Stimulated activated naive CD4-positive, alpha-beta T cell treated with Interleukin-2 at 50 U/mL for 16 hours (primary cell): ENCODE measurements at regions not wholly inside any gene's neighbourhood (a gene's known extent, or its start where the extent isn't known, plus 50 kb on each side); places are given as distances from the start of the nearest gene placed in this dataset.

Source experiments
- DNase-seq: peaks from one replicate; lab custom pipeline; 2025; lab: John Stamatoyannopoulos, UW

DNA sequence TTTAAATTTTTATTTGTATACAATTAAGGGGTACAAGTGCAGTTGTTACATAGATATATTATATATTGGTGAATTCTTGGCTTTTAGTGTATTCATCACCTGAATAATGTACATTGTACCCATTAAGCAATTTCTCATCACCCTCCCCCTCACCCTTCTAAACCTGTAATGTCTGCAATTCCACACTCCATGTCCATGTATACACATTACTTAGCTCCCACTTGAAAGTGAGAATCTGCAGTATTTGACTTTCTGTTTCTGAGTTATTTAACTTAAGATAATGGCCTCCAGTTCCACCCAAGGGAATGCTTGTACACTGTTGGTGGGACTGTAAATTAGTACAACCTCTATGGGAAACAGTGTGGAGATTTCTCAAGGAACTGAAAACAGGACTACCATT is 383.2 kb upstream of the KCNMB2 start:
- no peak for DNase-seq

DNA sequence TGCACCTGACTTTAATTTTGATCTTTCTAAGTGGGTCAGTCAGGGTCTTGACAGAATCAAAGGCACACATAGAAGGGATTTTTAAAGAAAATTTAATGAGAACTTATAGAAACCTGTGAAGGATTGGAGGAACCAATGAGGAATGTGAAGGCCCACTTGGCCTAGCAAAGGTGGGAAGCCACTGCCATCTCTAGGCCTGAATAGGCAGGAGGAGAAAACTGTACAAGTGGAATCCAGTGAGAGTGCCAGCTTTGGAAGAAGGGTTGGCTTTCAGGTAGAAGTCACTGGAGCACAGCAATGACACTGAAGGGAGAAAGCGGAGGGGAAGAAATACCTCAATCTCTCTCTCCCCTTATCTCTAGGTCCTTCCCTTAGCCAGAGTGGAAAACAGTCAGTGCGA is 380.7 kb upstream of the KCNMB2 start:
- no peak for DNase-seq

DNA sequence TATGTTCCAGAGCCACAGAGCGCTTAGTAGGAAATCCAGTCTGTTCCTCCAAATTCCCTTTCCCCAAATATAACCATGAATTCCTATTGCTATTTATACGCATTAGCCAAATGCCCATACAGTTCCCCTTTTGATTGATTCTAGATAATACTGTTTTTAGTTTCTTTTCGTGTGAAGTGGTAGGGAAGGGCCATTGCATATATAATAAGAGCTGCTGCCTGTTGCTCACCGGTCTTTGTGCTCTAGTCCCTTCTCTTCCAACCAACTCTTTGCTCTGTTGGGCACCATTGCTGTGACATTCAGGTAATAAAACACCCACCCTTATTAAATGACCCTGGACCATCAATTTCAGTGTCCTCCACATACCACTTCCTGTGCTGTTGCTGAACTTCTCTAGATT is 379.9 kb upstream of the KCNMB2 start:
- DNase-seq, result no peak

- DNase-seq, result no peak
Observed at GRCh38 chr3:178159691-178160220, 376.5 kb upstream of the KCNMB2 start.

GRCh38 chr3:178169421-178169820 is 366.8 kb upstream of the KCNMB2 start:
- DNase-seq, result no peak

DNA sequence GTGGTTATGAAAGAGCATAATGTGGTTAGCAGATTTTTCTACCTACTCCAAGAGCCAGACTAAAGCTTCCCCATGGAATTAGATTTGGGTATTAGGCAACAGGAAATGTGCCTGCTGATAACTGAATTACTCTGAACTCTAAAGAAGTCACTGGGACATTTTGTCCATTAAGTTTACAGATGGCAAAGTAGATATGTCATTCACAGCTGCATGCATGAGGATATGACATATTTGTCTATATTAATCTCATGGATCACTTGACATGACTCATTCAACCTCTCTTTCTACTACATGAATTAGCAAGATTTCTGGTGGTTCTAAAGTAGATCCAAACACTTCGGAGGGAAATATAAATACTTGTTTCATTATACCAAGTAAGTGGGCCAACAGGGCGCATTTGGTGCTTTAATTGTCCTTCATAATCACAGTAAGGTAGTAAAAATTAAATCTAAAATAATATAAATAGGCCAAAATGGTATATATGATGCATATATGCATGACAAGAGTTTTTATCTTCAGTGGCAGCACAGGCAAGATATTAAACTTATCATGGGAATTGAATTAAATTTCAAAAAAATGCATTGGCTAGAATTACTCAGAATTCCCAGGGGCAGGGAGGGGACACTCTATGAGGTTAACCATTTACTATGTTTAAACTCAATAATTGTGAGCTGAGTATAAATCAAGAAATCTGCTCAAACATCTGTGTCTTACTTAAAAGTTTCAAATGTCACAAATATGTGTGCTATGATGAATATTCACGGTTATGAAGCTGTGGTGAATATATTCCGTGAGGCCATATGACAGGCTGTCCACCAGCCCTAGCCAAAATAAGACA is 365.3 kb upstream of the KCNMB2 start:
- no peak for DNase-seq

GRCh38 chr3:178172121-178172520 is 364.1 kb upstream of the KCNMB2 start:
- no peak for DNase-seq

GRCh38 chr3:178174201-178174915 is 361.9 kb upstream of the KCNMB2 start:
- no peak for DNase-seq

DNA sequence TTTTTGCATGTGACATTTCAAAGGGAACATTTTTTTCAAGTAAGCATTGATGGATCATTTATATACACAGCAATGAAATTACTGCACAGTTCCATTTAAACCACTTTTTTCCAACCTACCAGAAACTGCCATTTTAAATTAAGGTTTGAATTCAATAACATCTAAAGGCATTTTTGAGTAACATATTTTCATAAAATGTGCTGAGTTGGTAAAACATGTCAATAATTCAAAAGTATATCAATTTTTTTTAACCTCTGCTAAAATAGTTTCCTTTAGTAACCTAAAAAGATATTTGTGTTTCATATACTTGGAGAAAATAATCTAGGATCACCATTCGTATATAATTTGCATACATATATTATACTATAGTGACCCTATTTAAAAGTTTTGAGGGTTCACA is 355.1 kb upstream of the KCNMB2 start:
- DNase-seq, result no peak

DNA sequence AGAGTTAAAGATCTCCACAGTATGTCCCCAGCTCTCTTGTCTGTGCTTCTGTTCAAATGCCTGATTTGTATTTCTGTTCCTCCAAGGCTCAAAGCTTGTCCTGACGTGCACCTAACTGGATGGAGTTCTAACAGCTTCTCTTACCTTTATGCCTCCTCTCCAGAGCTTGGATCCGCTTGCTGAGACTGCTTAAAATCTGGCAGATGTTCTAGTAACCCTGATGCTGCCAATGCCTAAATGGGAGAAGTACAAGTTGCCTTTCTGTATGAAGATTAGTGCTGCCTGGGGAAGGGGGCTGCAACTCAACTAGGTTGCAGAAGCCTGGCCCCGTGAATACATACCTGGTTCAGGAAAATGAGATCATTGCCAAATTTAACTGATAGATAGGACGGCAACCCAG is 354.5 kb upstream of the KCNMB2 start:
- DNase-seq, result no peak

DNA sequence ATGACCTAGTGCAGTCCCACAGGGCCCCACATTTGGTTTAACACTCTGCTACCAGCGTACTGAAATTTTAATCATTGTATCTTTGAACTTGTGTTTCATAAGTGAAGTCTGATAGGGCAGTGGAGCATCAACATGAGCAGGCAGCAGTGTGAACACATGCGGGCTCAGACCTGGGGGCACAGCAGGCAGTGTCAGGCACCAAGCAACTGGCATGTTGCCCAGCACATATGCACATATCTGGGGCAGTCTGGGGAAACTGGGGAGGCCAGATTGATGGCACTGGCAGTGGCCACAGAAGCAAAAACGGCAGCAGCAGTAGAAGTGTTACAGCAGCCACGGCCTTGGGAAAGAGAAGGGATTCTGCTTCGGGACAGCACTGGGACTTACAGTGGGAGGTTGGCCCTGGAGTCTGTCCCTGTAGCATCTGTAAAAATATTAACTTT is 353.9 kb upstream of the KCNMB2 start:
- DNase-seq, result no peak

GRCh38 chr3:178184833-178185232 is 351.4 kb upstream of the KCNMB2 start:
- DNase-seq, result no peak

- no peak for DNase-seq
Observed at GRCh38 chr3:178186666-178187065, 349.6 kb upstream of the KCNMB2 start.

DNA sequence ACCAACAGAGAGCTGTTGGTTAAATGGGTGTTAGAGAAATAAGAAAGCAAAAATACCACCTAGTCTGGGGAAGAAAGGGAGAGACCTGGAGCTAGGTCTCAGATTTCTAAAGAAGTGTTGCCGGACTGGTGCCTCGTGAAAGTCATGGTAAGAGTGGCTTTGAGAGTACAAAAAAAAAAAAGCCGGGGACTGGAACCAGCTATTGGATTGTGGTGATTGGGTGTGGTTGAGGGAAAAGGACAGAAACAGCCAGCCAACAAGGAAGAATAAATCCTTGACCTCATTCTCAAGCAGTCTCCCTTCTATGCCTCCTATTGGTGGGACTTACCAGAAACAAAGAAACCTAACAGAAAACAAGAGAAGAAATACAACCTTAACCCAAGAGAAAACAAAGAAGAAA is 346.4 kb upstream of the KCNMB2 start:
- DNase-seq, result no peak

GRCh38 chr3:178193846-178194245 is 342.4 kb upstream of the KCNMB2 start:
- DNase-seq, result no peak

DNA sequence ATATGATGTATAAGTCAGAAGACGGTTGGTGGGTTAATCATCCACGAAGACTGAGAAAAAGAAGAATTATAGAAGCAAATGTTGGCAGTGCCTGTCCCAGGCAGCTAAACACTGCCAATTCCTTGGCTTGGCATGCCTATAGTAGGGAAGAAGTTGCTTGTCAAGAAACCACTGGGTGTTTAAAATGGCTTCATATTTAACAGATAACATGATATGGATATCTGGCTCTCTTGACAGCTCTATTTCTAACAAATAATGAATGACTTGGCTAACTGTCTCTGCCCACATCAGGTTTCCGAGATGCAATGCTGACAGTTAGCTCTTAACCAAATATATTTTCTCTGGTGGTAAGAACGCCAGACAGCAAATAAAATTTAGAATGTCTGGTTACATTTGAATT is 341.7 kb upstream of the KCNMB2 start:
- no peak for DNase-seq

- DNase-seq, result no peak
Observed at GRCh38 chr3:178195824-178196223, 340.4 kb upstream of the KCNMB2 start.

GRCh38 chr3:178198329-178198728 is 337.9 kb upstream of the KCNMB2 start:
- no peak for DNase-seq

DNA sequence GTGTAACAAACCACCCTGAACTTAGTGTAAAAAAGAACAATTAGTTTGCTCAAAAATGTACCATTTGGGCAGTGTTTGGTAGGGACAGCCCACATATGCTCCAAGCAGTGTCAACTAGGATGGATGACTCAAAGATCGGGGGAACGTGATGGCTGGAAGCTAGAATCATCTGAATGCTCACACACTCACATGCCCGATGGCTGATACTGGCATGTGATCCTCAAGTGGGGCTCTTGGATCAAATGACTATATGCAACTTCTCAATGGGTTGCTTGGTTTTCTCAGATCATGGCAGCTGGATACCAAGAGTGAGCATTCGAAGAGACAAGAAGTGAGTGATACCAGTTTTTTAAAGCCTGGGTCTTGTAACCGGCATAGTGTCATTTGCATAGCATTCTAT is 335.9 kb upstream of the KCNMB2 start:
- no peak for DNase-seq

DNA sequence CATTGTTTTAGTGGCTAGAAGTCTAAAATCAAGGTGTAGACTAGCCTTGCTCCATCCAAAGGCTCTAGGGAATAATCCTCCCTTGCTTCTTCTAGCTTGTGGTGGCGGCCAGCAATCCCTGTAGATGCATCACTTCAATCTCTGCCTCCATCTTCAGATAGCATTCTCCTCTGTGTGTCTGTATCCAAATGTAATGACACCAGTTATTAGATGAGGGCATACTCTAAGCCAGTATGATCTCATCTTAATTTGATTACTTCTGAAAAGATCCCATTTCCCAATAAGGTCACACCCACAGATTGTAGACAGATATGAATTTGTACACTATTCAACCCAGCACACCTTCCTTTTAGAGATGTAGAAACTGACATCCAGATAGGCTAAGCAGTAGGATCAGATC is 334.5 kb upstream of the KCNMB2 start:
- DNase-seq, result no peak

DNA sequence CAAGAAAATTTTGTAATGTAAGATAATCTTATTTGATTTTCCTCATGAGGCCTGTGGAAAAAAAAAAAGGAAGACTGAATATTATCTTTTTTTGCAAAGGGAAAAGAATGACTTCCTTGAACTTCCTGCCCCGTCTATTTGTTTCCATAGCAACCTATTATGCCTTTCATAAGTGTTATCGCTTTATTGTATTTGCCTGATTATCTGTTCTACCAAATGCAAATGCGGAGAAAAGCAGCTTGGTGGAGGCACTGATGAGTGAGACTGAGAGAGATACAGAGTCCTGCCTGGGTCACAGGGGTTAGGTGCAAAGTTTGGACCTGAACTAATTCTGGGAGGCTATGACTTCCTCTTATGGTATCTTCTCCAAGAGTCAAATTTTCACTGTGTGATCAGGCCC is 334.0 kb upstream of the KCNMB2 start:
- no peak for DNase-seq

GRCh38 chr3:178203165-178203564 is 333.1 kb upstream of the KCNMB2 start:
- DNase-seq, result no peak

DNA sequence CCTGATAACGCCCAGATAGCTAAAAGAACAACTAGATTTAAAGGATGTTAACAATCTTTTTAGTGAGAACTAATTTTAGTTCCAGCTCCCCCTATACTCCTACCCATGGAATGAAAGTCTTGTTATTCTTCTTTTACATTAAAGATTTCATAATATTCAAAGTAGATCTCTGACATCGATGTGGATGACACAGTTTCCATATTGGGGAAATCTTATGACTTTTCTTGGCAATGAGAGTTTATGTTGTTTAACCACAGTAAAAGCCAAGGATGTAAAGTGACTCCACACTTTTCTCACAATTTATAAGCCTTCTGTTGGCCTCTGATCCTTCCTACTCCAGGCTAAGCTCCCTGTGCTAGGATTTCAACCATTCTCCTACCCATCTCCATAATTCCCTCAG is 332.6 kb upstream of the KCNMB2 start:
- DNase-seq, result no peak
